Neural crest cell (in vitro differentiated cells): ENCODE measurements at regions not wholly inside any gene's neighbourhood (a gene's known extent, or its start where the extent isn't known, plus 50 kb on each side); places are given as distances from the start of the nearest gene placed in this dataset.

ENCODE experiments used
- DNase-seq: peaks from one replicate; pipeline ENCODE4 v3.0.0; 2021; ENCODE audit warnings: low read depth, mixed read lengths, low spot score
- H3K27ac Mint-ChIP-seq: one replicate; pipeline ENCODE4 v1.8.0; 2021; ENCODE audit warnings: mild to moderate bottlenecking, mixed read lengths; ENCODE audit not compliant: unreplicated experiment
- H3K27me3 Mint-ChIP-seq: 2 replicates; pipeline ENCODE4 v1.8.0; 2021; ENCODE audit warnings: low read depth, mild to moderate bottlenecking, mixed read lengths
- H3K36me3 Mint-ChIP-seq: 2 replicates; pipeline ENCODE4 v1.8.0; 2021; ENCODE audit warnings: low read depth, mild to moderate bottlenecking, mixed read lengths
- H3K4me1 Mint-ChIP-seq: 2 replicates; pipeline ENCODE4 v1.8.0; 2021; ENCODE audit warnings: mixed read lengths
- H3K4me3 Mint-ChIP-seq: one replicate; pipeline ENCODE4 v1.8.0; 2021; ENCODE audit warnings: mild to moderate bottlenecking, mixed read lengths
- H3K9me3 Mint-ChIP-seq: 2 replicates; pipeline ENCODE4 v1.8.0; 2021; ENCODE audit warnings: mixed read lengths
- CTCF ChIP-seq: fragments of 200-600 bp; sonication (generic); conservative IDR thresholded peaks from 2 replicates; pipeline ENCODE4 v1.5.0; 2021; ENCODE audit warnings: antibody characterized with exemption, mild to moderate bottlenecking

- no peak for TF ChIP-seq CTCF
- H3K4me3 Mint-ChIP-seq, result no peak overlapping the region
- H3K36me3 Mint-ChIP-seq, result no peaks in the 10 kb centered on the region
- no peaks in the 10 kb centered on the region for H3K9me3 Mint-ChIP-seq
- no peak for DNase-seq
- no peaks in the 10 kb centered on the region for H3K27me3 Mint-ChIP-seq
- H3K27ac Mint-ChIP-seq, result no peak overlapping the region
- peaks cover 4% of the 10 kb centered on the region for H3K4me1 Mint-ChIP-seq
Measured at GRCh38 chr3:124567179-124567578, 163.1 kb upstream of the UMPS start.

GRCh38 chr3:124569761-124570160 is 160.5 kb upstream of the UMPS start:
- no peaks in the 10 kb centered on the region for H3K9me3 Mint-ChIP-seq
- no peaks in the 10 kb centered on the region for H3K27me3 Mint-ChIP-seq
- DNase-seq, result no peak
- TF ChIP-seq CTCF, result no peak
- H3K27ac Mint-ChIP-seq, result no peak overlapping the region
- H3K4me3 Mint-ChIP-seq, result no peak overlapping the region
- peaks cover 4% of the 10 kb centered on the region for H3K4me1 Mint-ChIP-seq
- H3K36me3 Mint-ChIP-seq, result no peaks in the 10 kb centered on the region

- no peak for DNase-seq
- H3K9me3 Mint-ChIP-seq, result no peaks in the 10 kb centered on the region
- peaks cover 1% of the 10 kb centered on the region for H3K4me1 Mint-ChIP-seq
- H3K4me3 Mint-ChIP-seq, result no peak overlapping the region
- H3K27me3 Mint-ChIP-seq, result no peaks in the 10 kb centered on the region
- TF ChIP-seq CTCF, result no peak
- H3K36me3 Mint-ChIP-seq, result no peaks in the 10 kb centered on the region
- H3K27ac Mint-ChIP-seq, result no peak overlapping the region
Measured at GRCh38 chr3:124570232-124570631, 160.0 kb upstream of the UMPS start.

GRCh38 chr3:124572851-124573405 is 157.3 kb upstream of the UMPS start:
- Mint-ChIP-seq H3K36me3 (no peaks in the 10 kb centered on the region), H3K4me3 (no peak overlapping the region), H3K27me3 (no peaks in the 10 kb centered on the region), H3K4me1 (no peaks in the 10 kb centered on the region), H3K27ac (no peak overlapping the region), H3K9me3 (no peaks in the 10 kb centered on the region)
- DNase-seq, result no peak
- TF ChIP-seq CTCF, result no peak

- H3K4me3 Mint-ChIP-seq, result no peak overlapping the region
- DNase-seq, result no peak
- no peaks in the 10 kb centered on the region for H3K36me3 Mint-ChIP-seq
- no peak overlapping the region for H3K27ac Mint-ChIP-seq
- no peaks in the 10 kb centered on the region for H3K27me3 Mint-ChIP-seq
- H3K9me3 Mint-ChIP-seq, result no peaks in the 10 kb centered on the region
- no peak for TF ChIP-seq CTCF
- no peaks in the 10 kb centered on the region for H3K4me1 Mint-ChIP-seq
Measured at GRCh38 chr3:124574012-124574411, 156.2 kb upstream of the UMPS start.
